B cell (primary cell): ENCODE measurements at regions not wholly inside any gene's neighbourhood (a gene's known extent, or its start where the extent isn't known, plus 50 kb on each side); places are given as distances from the start of the nearest gene placed in this dataset.

Source experiments
- ATAC-seq: fragments of 200-7000 bp; cut with Tn5 transposase; one replicate; pipeline ENCODE4 v1.10.0; 2021; ENCODE audit warnings: low read depth, mild to moderate bottlenecking, moderate number of reproducible peaks, moderate library complexity
- CTCF ChIA-PET: fragments of 350-600 bp; sonication (Branson Sonifier 250); formaldehyde crosslinking; loops from one replicate; lab custom pipeline; 2021; ENCODE audit warnings: antibody characterized with exemption, inconsistent platforms; lab: Charles Lee
- POLR2A ChIA-PET: fragments of 350-600 bp; sonication (Branson Sonifier 250); formaldehyde crosslinking; loops from one replicate; lab custom pipeline; 2021; ENCODE audit warnings: antibody characterized with exemption; lab: Charles Lee
- DNase-seq: peaks from one replicate; pipeline ENCODE4 v3.0.0; 2013
- H2AFZ ChIP-seq: 2 replicates; pipeline ENCODE4 v1.6.1; 2012; ENCODE audit warnings: mild to moderate bottlenecking, low read depth, low read length; ENCODE audit not compliant: insufficient read depth, poor library complexity, severe bottlenecking
- H3K27ac ChIP-seq, 2 donors: 1 replicate in 1 of 2; 2 replicates in 1 of 2; pipeline ENCODE4 v1.5.1; 2012 to 2013; ENCODE audit warnings: low read length in 2 of 2, mild to moderate bottlenecking in 2 of 2, moderate library complexity in 1 of 2
- H3K27me3 ChIP-seq, 4 experiments: fragments of 200-600 bp in 1 of 4; sonication (generic) in 1 of 4; replicated peaks in 1 of 4; 1 replicate in 2 of 4; 2 replicates in 2 of 4; pipeline versions ENCODE4 v1.6.1 to v1.7.0; 2013 to 2016; ENCODE audit warnings: low read length in 3 of 4, mild to moderate bottlenecking in 2 of 4, mixed read lengths in 1 of 4, moderate library complexity in 1 of 4; ENCODE audit not compliant: insufficient read depth in 4 of 4, control insufficient read depth in 3 of 4; ENCODE audit errors: control extremely low read depth in 1 of 4
- H3K36me3 ChIP-seq, 2 experiments: replicated peaks in 1 of 2; 1 replicate in 1 of 2; 2 replicates in 1 of 2; pipeline versions ENCODE4 v1.6.1 to v1.7.1; 2013; ENCODE audit warnings: low read length in 1 of 2; ENCODE audit not compliant: insufficient read depth in 2 of 2, control insufficient read depth in 1 of 2; ENCODE audit errors: control extremely low read depth in 1 of 2, extremely low read depth in 1 of 2
- H3K4me1 ChIP-seq, 2 donors: fragments of 200-600 bp in 1 of 2; sonication (generic) in 1 of 2; 1 replicate in 1 of 2; 2 replicates in 1 of 2; pipeline versions ENCODE4 v1.5.1 to v1.6.1; 2013 to 2017; ENCODE audit warnings: low read length in 2 of 2; ENCODE audit not compliant: control insufficient read depth in 2 of 2, insufficient read depth in 2 of 2
- H3K4me2 ChIP-seq: replicated peaks from 2 replicates; pipeline ENCODE3; 2012; ENCODE audit warnings: mild to moderate bottlenecking, low read depth, low read length; ENCODE audit not compliant: poor library complexity, severe bottlenecking
- H3K4me3 ChIP-seq, 5 experiments: fragments of 200-600 bp in 1 of 5; sonication (generic) in 1 of 5; 1 replicate in 3 of 5; 2 replicates in 2 of 5; pipeline versions ENCODE4 v1.5.1 to v1.7.0; 2011 to 2016; ENCODE audit warnings: low read length in 4 of 5, mild to moderate bottlenecking in 4 of 5, low read depth in 2 of 5, control low read depth in 1 of 5, moderate library complexity in 1 of 5; ENCODE audit not compliant: insufficient read depth in 1 of 5; ENCODE audit errors: control extremely low read depth in 1 of 5, extremely low read depth in 1 of 5
- H3K79me2 ChIP-seq: fragments of 200-600 bp; sonication (generic); one replicate; pipeline ENCODE4 v1.6.0; 2016; ENCODE audit warnings: low read length; ENCODE audit not compliant: control insufficient read depth, insufficient read depth
- H3K9ac ChIP-seq: fragments of 200-600 bp; sonication (generic); 2 replicates; pipeline ENCODE4 v1.6.1; 2017; ENCODE audit warnings: mild to moderate bottlenecking, low read length, moderate library complexity
- H3K9me3 ChIP-seq, 3 donors: one replicate each; pipeline versions ENCODE4 v1.6.1 to v1.7.1; 2013; ENCODE audit warnings: low read length in 2 of 3; ENCODE audit not compliant: control insufficient read depth in 2 of 3, insufficient read depth in 1 of 3; ENCODE audit errors: control extremely low read depth in 1 of 3
- H4K20me1 ChIP-seq: 2 replicates; pipeline ENCODE4 v1.6.0; 2012; ENCODE audit warnings: mild to moderate bottlenecking, low read length; ENCODE audit not compliant: insufficient read depth, control insufficient read depth, poor library complexity, severe bottlenecking
- H3K27ac Mint-ChIP-seq: one replicate; pipeline ENCODE4 v1.8.0; 2021; ENCODE audit warnings: mixed read lengths
- H3K27me3 Mint-ChIP-seq: one replicate; pipeline ENCODE4 v1.8.0; 2021; ENCODE audit warnings: mixed read lengths
- H3K4me1 Mint-ChIP-seq: one replicate; pipeline ENCODE4 v1.8.0; 2021; ENCODE audit warnings: mixed read lengths
- H3K4me3 Mint-ChIP-seq: one replicate; pipeline ENCODE4 v1.8.0; 2021; ENCODE audit warnings: mixed read lengths
- H3K9me3 Mint-ChIP-seq: one replicate; pipeline ENCODE4 v1.8.0; 2022; ENCODE audit warnings: mixed read lengths; ENCODE audit not compliant: insufficient read depth
- EZH2 ChIP-seq: IDR thresholded peaks from 2 replicates; pipeline ENCODE4 v1.6.1; 2012; ENCODE audit warnings: borderline replicate concordance, low read depth, mild to moderate bottlenecking, moderate library complexity, low read length; ENCODE audit not compliant: insufficient read depth, poor library complexity, severe bottlenecking
- WGBS: methylation state at CpG from one replicate; pipeline ENCODE4 v1.1.5; 2013; ENCODE audit warnings: missing lambda C conversion rate; ENCODE audit not compliant: insufficient coverage; 5-methylcytosine and 5-hydroxymethylcytosine counted together
- intact Hi-C: fragments of 100-400 bp; cut with micrococcal nuclease; formaldehyde crosslinking; loops from one replicate; pipeline ENCODE4 v1.10.0; 2022
- TF ChIP-seq, protein P1 (sequence below): fragments of 200-600 bp; IDR thresholded peaks from one replicate; pipeline ENCODE4 v1.8.0; 2022; ENCODE audit warnings: antibody characterized with exemption, mild to moderate bottlenecking

DNA sequence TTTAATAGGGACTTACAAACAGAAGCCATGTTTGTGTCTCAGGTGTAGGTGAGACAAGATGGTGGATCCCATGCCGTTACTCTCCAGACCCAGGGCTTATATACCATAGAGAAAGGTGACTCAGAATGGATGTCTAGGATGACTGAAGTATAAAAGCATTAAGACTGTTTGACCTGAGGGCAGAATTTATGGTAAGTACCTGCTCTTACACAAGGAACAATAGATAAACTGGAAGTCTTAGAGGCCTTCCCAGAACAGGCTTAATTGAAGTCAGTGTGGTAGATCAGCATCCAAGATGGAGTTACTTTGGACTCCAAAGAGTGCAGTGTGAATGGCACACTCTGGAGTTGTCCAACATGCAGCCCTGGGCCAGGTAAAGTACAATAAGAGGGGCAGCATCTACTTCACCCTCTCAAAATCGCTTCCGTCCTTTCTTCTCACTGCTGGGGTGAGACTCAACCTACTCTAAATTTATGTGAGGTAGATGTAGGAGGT lies 387.0 kb upstream of the DDI1 start:
- no peak overlapping the region for H3K9ac ChIP-seq
- no peak overlapping the region for H3K4me2 ChIP-seq
- H3K27ac Mint-ChIP-seq, result no peak overlapping the region
- no peak overlapping the region for H2AFZ ChIP-seq
- H3K27ac ChIP-seq, result peak overlapping the region in 1 of 2 donors; percentile 38
- DNase-seq (no peak), ATAC-seq (no peak)
- H3K4me3 Mint-ChIP-seq, result no peak overlapping the region
- peaks cover 4% of the 10 kb centered on the region for H3K9me3 Mint-ChIP-seq
- TF ChIP-seq, protein P1, sequence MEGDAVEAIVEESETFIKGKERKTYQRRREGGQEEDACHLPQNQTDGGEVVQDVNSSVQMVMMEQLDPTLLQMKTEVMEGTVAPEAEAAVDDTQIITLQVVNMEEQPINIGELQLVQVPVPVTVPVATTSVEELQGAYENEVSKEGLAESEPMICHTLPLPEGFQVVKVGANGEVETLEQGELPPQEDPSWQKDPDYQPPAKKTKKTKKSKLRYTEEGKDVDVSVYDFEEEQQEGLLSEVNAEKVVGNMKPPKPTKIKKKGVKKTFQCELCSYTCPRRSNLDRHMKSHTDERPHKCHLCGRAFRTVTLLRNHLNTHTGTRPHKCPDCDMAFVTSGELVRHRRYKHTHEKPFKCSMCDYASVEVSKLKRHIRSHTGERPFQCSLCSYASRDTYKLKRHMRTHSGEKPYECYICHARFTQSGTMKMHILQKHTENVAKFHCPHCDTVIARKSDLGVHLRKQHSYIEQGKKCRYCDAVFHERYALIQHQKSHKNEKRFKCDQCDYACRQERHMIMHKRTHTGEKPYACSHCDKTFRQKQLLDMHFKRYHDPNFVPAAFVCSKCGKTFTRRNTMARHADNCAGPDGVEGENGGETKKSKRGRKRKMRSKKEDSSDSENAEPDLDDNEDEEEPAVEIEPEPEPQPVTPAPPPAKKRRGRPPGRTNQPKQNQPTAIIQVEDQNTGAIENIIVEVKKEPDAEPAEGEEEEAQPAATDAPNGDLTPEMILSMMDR, result no peak
- no peak for TF ChIP-seq EZH2
- H3K27me3 Mint-ChIP-seq, result no peaks in the 10 kb centered on the region
- H3K4me1 ChIP-seq, result peaks cover 17 to 26% of the 10 kb centered on the region in 2 donors
- POLR2A ChIA-PET, result no interaction called here
- H3K9me3 ChIP-seq, result peaks cover 0 to 1% (median 0%) of the 10 kb centered on the region in 3 donors
- H3K79me2 ChIP-seq, result no peaks in the 10 kb centered on the region
- CTCF ChIA-PET, result no interaction called here
- intact Hi-C loops, result no loop called here
- no peaks in the 10 kb centered on the region for H3K27me3 ChIP-seq
- peaks cover 38% of the 10 kb centered on the region for H3K4me1 Mint-ChIP-seq
- H3K36me3 ChIP-seq, result no peaks in the 10 kb centered on the region
- H3K4me3 ChIP-seq, result no peak overlapping the region
- no peaks in the 10 kb centered on the region for H4K20me1 ChIP-seq
- no CpG with 5 or more reads among the region's 3 CpGs for WGBS

GRCh38 chr11:103650330-103650729 lies 386.1 kb upstream of the DDI1 start:
- TF ChIP-seq, protein P1, result no peak
- TF ChIP-seq EZH2, result no peak
- no peak overlapping the region for H3K27ac ChIP-seq
- peaks cover 4% of the 10 kb centered on the region for H3K9me3 Mint-ChIP-seq
- DNase-seq, result no peak
- intact Hi-C loops, result no loop called here
- no peaks in the 10 kb centered on the region for H3K79me2 ChIP-seq
- no peaks in the 10 kb centered on the region for H3K36me3 ChIP-seq
- H3K27me3 ChIP-seq, result no peaks in the 10 kb centered on the region
- H3K4me3 ChIP-seq, result no peak overlapping the region
- no peak overlapping the region for H3K27ac Mint-ChIP-seq
- H3K4me1 ChIP-seq, result peaks cover 17 to 26% of the 10 kb centered on the region in 2 donors
- ChIA-PET CTCF (no interaction called here), POLR2A (no interaction called here)
- 80% methylated on average over 1 of the region's 1 CpG for WGBS
- H3K4me2 ChIP-seq, result no peak overlapping the region
- H3K4me1 Mint-ChIP-seq, result peaks cover 38% of the 10 kb centered on the region
- H3K9me3 ChIP-seq, result peaks cover 0 to 1% (median 0%) of the 10 kb centered on the region in 3 donors
- H3K4me3 Mint-ChIP-seq, result no peak overlapping the region
- no peak overlapping the region for H3K9ac ChIP-seq
- H3K27me3 Mint-ChIP-seq, result no peaks in the 10 kb centered on the region
- no peak for ATAC-seq
- no peak overlapping the region for H2AFZ ChIP-seq
- no peaks in the 10 kb centered on the region for H4K20me1 ChIP-seq
